IPS-20b (cell line): ENCODE measurements at regions not wholly inside any gene's neighbourhood (a gene's known extent, or its start where the extent isn't known, plus 50 kb on each side); places are given as distances from the start of the nearest gene placed in this dataset.
A peak's percentile ranks its signal among the peaks of the same experiment; 100 is the strongest.

ENCODE experiments used
- H3K27ac ChIP-seq: one replicate; pipeline ENCODE4 v1.5.1; 2013; ENCODE audit warnings: low read length
- H3K27me3 ChIP-seq: 2 replicates; pipeline ENCODE4 v1.6.1; 2013; ENCODE audit warnings: mild to moderate bottlenecking, low read length, inconsistent platforms; ENCODE audit not compliant: insufficient read depth
- H3K36me3 ChIP-seq: 2 replicates; pipeline ENCODE4 v1.6.1; 2013; ENCODE audit warnings: low read depth, mild to moderate bottlenecking, inconsistent platforms, low read length, moderate library complexity; ENCODE audit not compliant: insufficient read depth
- H3K4me1 ChIP-seq: 2 replicates; pipeline ENCODE4 v1.6.1; 2013; ENCODE audit warnings: mild to moderate bottlenecking, control low read depth, inconsistent platforms, low read length, moderate library complexity; ENCODE audit not compliant: insufficient read depth
- H3K4me3 ChIP-seq: 2 replicates; pipeline ENCODE4 v1.5.1; 2013; ENCODE audit warnings: mild to moderate bottlenecking, low read length, inconsistent platforms
- H3K9ac ChIP-seq: 2 replicates; pipeline ENCODE4 v1.6.1; 2013; ENCODE audit warnings: low read depth, mild to moderate bottlenecking, inconsistent platforms, low read length, moderate library complexity
- H3K9me3 ChIP-seq: 2 replicates; pipeline ENCODE4 v1.6.1; 2013; ENCODE audit warnings: mild to moderate bottlenecking, low read depth, low read length, inconsistent platforms; ENCODE audit not compliant: insufficient read depth

GRCh38 chr10:131450216-131450765 is 138.8 kb upstream of the TCERG1L start:
- peaks cover 11% of the 10 kb centered on the region for H3K27me3 ChIP-seq
- H3K4me1 ChIP-seq = peaks cover 8% of the 10 kb centered on the region; the same call in 1 of the 2 replicates
- no peak overlapping the region for H3K27ac ChIP-seq
- no peak overlapping the region for H3K9ac ChIP-seq
- H3K4me3 ChIP-seq = no peak overlapping the region
- no peaks in the 10 kb centered on the region for H3K36me3 ChIP-seq
- no peaks in the 10 kb centered on the region for H3K9me3 ChIP-seq

- Histone ChIP-seq H3K4me3 (no peak overlapping the region), H3K27ac (no peak overlapping the region), H3K27me3 (peaks cover 11% of the 10 kb centered on the region), H3K4me1 (peaks cover 8% of the 10 kb centered on the region; the same call in 1 of the 2 replicates), H3K9me3 (no peaks in the 10 kb centered on the region), H3K9ac (no peak overlapping the region), H3K36me3 (no peaks in the 10 kb centered on the region)
Measured at GRCh38 chr10:131451407-131452015, 140.0 kb upstream of the TCERG1L start.

GRCh38 chr10:131452926-131453720 is 141.6 kb upstream of the TCERG1L start:
- Histone ChIP-seq H3K27me3 (peaks cover 11% of the 10 kb centered on the region), H3K27ac (no peak overlapping the region), H3K9me3 (no peaks in the 10 kb centered on the region), H3K4me3 (peak overlapping the region; percentile 65; the same call in 1 of the 2 replicates), H3K36me3 (no peaks in the 10 kb centered on the region), H3K9ac (peak overlapping the region; percentile 77; the same call in 1 of the 2 replicates), H3K4me1 (peaks cover 8% of the 10 kb centered on the region; the same call in 1 of the 2 replicates)

GRCh38 chr10:131453721-131454634 is 142.5 kb upstream of the TCERG1L start:
- peak overlapping the region; percentile 65; the same call in 1 of the 2 replicates for H3K4me3 ChIP-seq
- H3K9me3 ChIP-seq = no peaks in the 10 kb centered on the region
- H3K9ac ChIP-seq = peak overlapping the region; percentile 77; the same call in 1 of the 2 replicates
- H3K36me3 ChIP-seq = no peaks in the 10 kb centered on the region
- peaks cover 11% of the 10 kb centered on the region for H3K27me3 ChIP-seq
- H3K4me1 ChIP-seq = peaks cover 8% of the 10 kb centered on the region; the same call in 1 of the 2 replicates
- no peak overlapping the region for H3K27ac ChIP-seq

GRCh38 chr10:131456411-131456810 is 144.9 kb upstream of the TCERG1L start:
- H3K4me1 ChIP-seq = peaks cover 8% of the 10 kb centered on the region; the same call in 1 of the 2 replicates
- H3K4me3 ChIP-seq = no peak overlapping the region
- no peak overlapping the region for H3K27ac ChIP-seq
- no peaks in the 10 kb centered on the region for H3K9me3 ChIP-seq
- H3K27me3 ChIP-seq = peaks cover 11% of the 10 kb centered on the region
- no peaks in the 10 kb centered on the region for H3K36me3 ChIP-seq
- no peak overlapping the region for H3K9ac ChIP-seq

GRCh38 chr10:131461093-131461492 is 149.6 kb upstream of the TCERG1L start:
- Histone ChIP-seq H3K27me3 (no peaks in the 10 kb centered on the region), H3K27ac (no peak overlapping the region), H3K4me1 (no peaks in the 10 kb centered on the region), H3K4me3 (no peak overlapping the region), H3K9me3 (no peaks in the 10 kb centered on the region), H3K36me3 (no peaks in the 10 kb centered on the region), H3K9ac (no peak overlapping the region)

GRCh38 chr10:131464789-131465188 is 153.3 kb upstream of the TCERG1L start:
- H3K4me3 ChIP-seq = no peak overlapping the region
- H3K27ac ChIP-seq = no peak overlapping the region
- H3K9me3 ChIP-seq = no peaks in the 10 kb centered on the region
- H3K9ac ChIP-seq = no peak overlapping the region
- H3K4me1 ChIP-seq = no peaks in the 10 kb centered on the region
- H3K27me3 ChIP-seq = no peaks in the 10 kb centered on the region
- H3K36me3 ChIP-seq = no peaks in the 10 kb centered on the region

GRCh38 chr10:131469551-131469950 is 158.0 kb upstream of the TCERG1L start:
- Histone ChIP-seq H3K9ac (no peak overlapping the region), H3K27me3 (no peaks in the 10 kb centered on the region), H3K9me3 (no peaks in the 10 kb centered on the region), H3K27ac (no peak overlapping the region), H3K36me3 (no peaks in the 10 kb centered on the region), H3K4me1 (no peaks in the 10 kb centered on the region), H3K4me3 (no peak overlapping the region)

- Histone ChIP-seq H3K4me3 (no peak overlapping the region), H3K27ac (no peak overlapping the region), H3K4me1 (no peaks in the 10 kb centered on the region), H3K9me3 (no peaks in the 10 kb centered on the region), H3K36me3 (no peaks in the 10 kb centered on the region), H3K9ac (no peak overlapping the region), H3K27me3 (no peaks in the 10 kb centered on the region)
Measured at GRCh38 chr10:131473645-131474044, 162.1 kb upstream of the TCERG1L start.

- no peak overlapping the region for H3K27ac ChIP-seq
- no peaks in the 10 kb centered on the region for H3K9me3 ChIP-seq
- H3K36me3 ChIP-seq = no peaks in the 10 kb centered on the region
- no peaks in the 10 kb centered on the region for H3K4me1 ChIP-seq
- H3K4me3 ChIP-seq = no peak overlapping the region
- no peaks in the 10 kb centered on the region for H3K27me3 ChIP-seq
- H3K9ac ChIP-seq = no peak overlapping the region
Measured at GRCh38 chr10:131474416-131474815, 162.9 kb upstream of the TCERG1L start.

GRCh38 chr10:131475043-131475442 is 163.5 kb upstream of the TCERG1L start:
- no peak overlapping the region for H3K9ac ChIP-seq
- H3K4me3 ChIP-seq = no peak overlapping the region
- no peaks in the 10 kb centered on the region for H3K4me1 ChIP-seq
- H3K27ac ChIP-seq = no peak overlapping the region
- no peaks in the 10 kb centered on the region for H3K9me3 ChIP-seq
- H3K27me3 ChIP-seq = no peaks in the 10 kb centered on the region
- no peaks in the 10 kb centered on the region for H3K36me3 ChIP-seq
